ENCODE measurements at regions not wholly inside any gene's neighbourhood (a gene's known extent, or its start where the extent isn't known, plus 50 kb on each side); places are given as distances from the start of the nearest gene placed in this dataset.

GRCh38 chr5:110957934-110958333 lies 113.6 kb upstream of the TSLP start:
- Histone ChIP-seq H3K4me1 (no peaks in the 10 kb centered on the region), H3K36me3 (no peaks in the 10 kb centered on the region), H3K9me3 (no peaks in the 10 kb centered on the region), H3K27ac (no peak overlapping the region), H3K27me3 (no peaks in the 10 kb centered on the region), H3K4me3 (no peak overlapping the region)
- no peak for DNase-seq (ENCODE audit: low spot score in 2 of 2)
- TF ChIP-seq, protein P1, sequence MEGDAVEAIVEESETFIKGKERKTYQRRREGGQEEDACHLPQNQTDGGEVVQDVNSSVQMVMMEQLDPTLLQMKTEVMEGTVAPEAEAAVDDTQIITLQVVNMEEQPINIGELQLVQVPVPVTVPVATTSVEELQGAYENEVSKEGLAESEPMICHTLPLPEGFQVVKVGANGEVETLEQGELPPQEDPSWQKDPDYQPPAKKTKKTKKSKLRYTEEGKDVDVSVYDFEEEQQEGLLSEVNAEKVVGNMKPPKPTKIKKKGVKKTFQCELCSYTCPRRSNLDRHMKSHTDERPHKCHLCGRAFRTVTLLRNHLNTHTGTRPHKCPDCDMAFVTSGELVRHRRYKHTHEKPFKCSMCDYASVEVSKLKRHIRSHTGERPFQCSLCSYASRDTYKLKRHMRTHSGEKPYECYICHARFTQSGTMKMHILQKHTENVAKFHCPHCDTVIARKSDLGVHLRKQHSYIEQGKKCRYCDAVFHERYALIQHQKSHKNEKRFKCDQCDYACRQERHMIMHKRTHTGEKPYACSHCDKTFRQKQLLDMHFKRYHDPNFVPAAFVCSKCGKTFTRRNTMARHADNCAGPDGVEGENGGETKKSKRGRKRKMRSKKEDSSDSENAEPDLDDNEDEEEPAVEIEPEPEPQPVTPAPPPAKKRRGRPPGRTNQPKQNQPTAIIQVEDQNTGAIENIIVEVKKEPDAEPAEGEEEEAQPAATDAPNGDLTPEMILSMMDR (IDR thresholded peaks at IDR 0.05): no peak
- no peak for TF ChIP-seq EP300 (IDR thresholded peaks at IDR 0.05)
- no peak for TF ChIP-seq POLR2A (IDR thresholded peaks at IDR 0.05)
- WGBS, 2 donors: 69 to 78% methylated on average over 2 of the region's 2 CpGs

DNA sequence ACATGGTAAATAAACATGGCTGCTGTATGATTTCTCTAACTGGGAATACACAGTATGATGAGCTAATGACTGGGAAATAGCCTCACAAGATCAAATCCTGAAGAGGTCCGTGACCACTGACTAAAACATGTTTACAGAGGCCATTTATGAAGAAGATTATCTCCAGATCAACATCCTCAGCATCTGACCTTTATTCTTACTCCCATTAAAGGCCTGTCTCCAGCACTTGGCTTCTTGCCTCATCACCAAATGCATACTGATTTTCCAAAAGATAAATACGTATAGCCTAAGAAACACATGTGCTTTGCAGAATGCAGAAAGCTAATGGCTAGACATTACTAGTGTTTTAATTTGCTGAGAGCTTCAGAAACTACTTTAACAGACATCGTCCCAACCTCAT lies 108.0 kb upstream of the TSLP start:
- 63 to 64% methylated on average over 3 of the region's 3 CpGs for WGBS, 2 donors
- Histone ChIP-seq H3K4me3 (no peak overlapping the region), H3K9me3 (no peaks in the 10 kb centered on the region), H3K27ac (no peak overlapping the region), H3K36me3 (no peaks in the 10 kb centered on the region), H3K4me1 (no peaks in the 10 kb centered on the region), H3K27me3 (no peaks in the 10 kb centered on the region)
- TF ChIP-seq, protein P1 (IDR thresholded peaks at IDR 0.05): no peak
- no peak for TF ChIP-seq EP300 (IDR thresholded peaks at IDR 0.05)
- no peak for TF ChIP-seq POLR2A (IDR thresholded peaks at IDR 0.05)
- no peak for DNase-seq (ENCODE audit: low spot score in 2 of 2)

DNA sequence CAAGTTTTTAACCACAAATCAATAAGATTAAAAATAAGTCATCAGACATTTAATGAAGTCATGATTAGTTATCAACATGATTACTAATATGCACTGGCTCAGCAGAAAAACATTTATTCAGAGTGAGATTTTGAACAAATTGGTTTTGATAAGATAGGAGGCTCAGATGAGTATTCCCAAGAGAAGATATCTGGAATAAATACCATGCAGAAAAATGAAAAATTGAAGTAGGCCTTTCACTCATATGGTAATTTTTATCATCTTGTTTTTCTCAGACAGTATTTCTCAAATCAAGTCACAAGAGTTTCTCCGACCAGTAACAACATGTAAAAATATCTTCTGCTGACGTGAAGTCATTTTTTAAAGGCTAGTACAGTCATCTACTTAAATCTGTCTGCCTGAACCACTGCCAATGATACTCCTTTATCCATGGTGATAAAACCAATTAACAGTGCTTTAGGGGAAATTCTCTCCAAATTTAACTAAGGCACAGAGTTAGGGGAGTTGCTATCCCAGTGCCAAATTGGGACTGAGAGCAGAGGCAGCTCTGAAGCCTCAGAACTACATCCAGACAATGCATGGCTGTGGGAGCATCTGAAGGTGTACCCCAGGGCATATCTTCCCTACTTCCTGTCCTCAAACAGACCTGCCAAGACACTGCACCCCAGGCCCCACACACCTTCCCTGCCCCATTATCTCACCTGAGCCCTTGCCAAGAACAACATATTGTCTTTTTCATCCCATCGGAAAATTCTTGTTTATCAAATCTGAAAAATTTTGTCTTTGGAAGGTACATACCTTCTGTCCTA lies 105.5 kb upstream of the TSLP start:
- H3K27ac ChIP-seq: no peak overlapping the region
- WGBS, 2 donors: 70 to 72% methylated on average over 3 of the region's 3 CpGs
- H3K4me3 ChIP-seq: no peak overlapping the region

DNA sequence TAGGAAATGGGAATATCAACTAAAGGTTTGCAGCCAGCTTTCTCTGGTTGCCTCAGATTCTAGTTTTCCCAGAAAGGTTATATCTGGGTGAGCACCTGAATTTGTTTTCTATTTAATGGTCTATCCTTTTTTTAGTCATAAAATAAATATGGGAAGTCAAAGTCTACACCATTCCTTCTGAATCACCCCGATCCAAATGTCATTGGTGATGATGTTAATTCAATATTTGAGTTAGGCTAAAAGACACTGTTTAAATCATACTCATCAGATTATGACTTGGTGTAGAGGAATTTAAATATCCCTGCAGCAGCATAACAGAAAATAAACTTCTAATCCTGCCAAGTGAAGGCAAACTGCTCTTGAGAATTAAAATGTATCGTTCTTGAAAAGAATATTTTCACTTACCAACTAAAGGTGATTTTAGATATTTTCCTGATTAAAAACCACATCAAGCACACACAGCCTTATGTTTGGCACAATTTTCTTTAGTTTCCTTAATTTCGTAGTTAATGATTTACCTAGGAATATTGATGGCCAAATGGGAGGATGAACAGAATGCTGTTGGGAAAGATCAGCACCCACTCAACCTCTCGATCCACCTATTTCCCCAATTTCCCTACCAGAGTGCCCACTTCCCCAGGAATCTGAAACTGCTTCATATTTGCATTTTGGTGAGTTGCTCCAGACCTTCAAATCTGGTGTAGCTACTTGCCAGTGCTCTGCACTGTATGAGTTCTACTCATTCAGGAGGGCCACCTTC lies 103.1 kb upstream of the TSLP start:
- no peaks in the 10 kb centered on the region for H3K4me1 ChIP-seq
- no peak for DNase-seq (ENCODE audit: low spot score in 2 of 2)
- H3K27me3 ChIP-seq: no peaks in the 10 kb centered on the region
- TF ChIP-seq, protein P1 (IDR thresholded peaks at IDR 0.05): no peak
- TF ChIP-seq EP300 (IDR thresholded peaks at IDR 0.05): no peak
- TF ChIP-seq POLR2A (IDR thresholded peaks at IDR 0.05): no peak
- no peak overlapping the region for H3K27ac ChIP-seq
- 80 to 81% methylated on average over 4 of the region's 4 CpGs for WGBS, 2 donors
- H3K9me3 ChIP-seq: no peaks in the 10 kb centered on the region
- H3K4me3 ChIP-seq: no peak overlapping the region
- no peaks in the 10 kb centered on the region for H3K36me3 ChIP-seq

More for the DNA sequence above, 105.5 kb upstream of the TSLP start:
- TF ChIP-seq EP300 (IDR thresholded peaks at IDR 0.05) (no peak), POLR2A (IDR thresholded peaks at IDR 0.05) (no peak)
- TF ChIP-seq, protein P1 (IDR thresholded peaks at IDR 0.05): no peak
- no peaks in the 10 kb centered on the region for H3K27me3 ChIP-seq
- H3K4me1 ChIP-seq: no peaks in the 10 kb centered on the region
- no peaks in the 10 kb centered on the region for H3K36me3 ChIP-seq
- H3K9me3 ChIP-seq: no peaks in the 10 kb centered on the region
- DNase-seq (ENCODE audit: low spot score in 2 of 2): no peak

DNA sequence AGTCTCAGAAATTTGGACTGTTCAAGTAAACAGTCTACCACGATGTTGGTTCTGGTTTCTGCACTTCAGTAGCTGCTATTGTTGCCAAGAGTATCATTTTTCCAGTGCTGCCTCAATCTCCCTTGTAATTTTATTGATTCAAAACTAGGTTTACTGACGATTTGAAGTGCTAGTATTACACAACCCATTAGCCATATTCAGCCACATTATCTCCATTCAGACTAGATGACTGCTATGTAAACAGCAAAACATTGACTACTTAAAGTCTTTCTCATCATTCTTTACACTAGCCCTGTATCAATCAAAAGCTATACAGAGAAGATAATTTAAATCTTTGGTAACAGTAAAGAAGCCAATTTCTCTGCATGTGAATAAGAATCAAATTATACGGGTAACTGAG lies 102.0 kb upstream of the TSLP start:
- TF ChIP-seq EP300 (IDR thresholded peaks at IDR 0.05): no peak
- TF ChIP-seq, protein P1 (IDR thresholded peaks at IDR 0.05): no peak
- TF ChIP-seq POLR2A (IDR thresholded peaks at IDR 0.05): no peak
- H3K27me3 ChIP-seq: no peaks in the 10 kb centered on the region
- H3K27ac ChIP-seq: no peak overlapping the region
- no peaks in the 10 kb centered on the region for H3K36me3 ChIP-seq
- no peak for DNase-seq (ENCODE audit: low spot score in 2 of 2)
- no peaks in the 10 kb centered on the region for H3K9me3 ChIP-seq
- WGBS, 2 donors: 60 to 61% methylated on average over 3 of the region's 3 CpGs
- no peak overlapping the region for H3K4me3 ChIP-seq
- no peaks in the 10 kb centered on the region for H3K4me1 ChIP-seq

All from tibial nerve (tissue), 4 donors.